GM12878 (cell line): ENCODE measurements at regions not wholly inside any gene's neighbourhood (a gene's known extent, or its start where the extent isn't known, plus 50 kb on each side); places are given as distances from the start of the nearest gene placed in this dataset.

ENCODE experiments used
- ATAC-seq: fragments of 200-7000 bp; cut with Tn5 transposase; 3 replicates; pipeline ENCODE4 v1.9.1; 2020; ENCODE audit warnings: mild to moderate bottlenecking, moderate library complexity
- BruUV-seq: library from RNA; stranded (reverse); fragments of 400-500 nt; replicated peaks from 2 replicates; lab custom pipeline; 2021; lab: Mats Ljungman, UMichigan
- CTCF ChIA-PET: fragments of 300-600 bp; sonication (Branson Sonifier 250); formaldehyde crosslinking; extraction: SDS; loops from one replicate; lab custom pipeline; 2021; ENCODE audit warnings: inconsistent platforms; lab: Yijun Ruan, JAX
- POLR2A ChIA-PET: fragments of 350-600 bp; formaldehyde crosslinking; extraction: SDS; loops from one replicate; lab custom pipeline; 2021; ENCODE audit warnings: inconsistent platforms; lab: Charles Lee
- RAD21 ChIA-PET: fragments of 300-600 bp; sonication (Branson Sonifier 250); formaldehyde crosslinking; loops from one replicate; lab custom pipeline; 2023; ENCODE audit warnings: antibody characterized with exemption; ENCODE audit not compliant: unreplicated experiment; lab: Charles Lee
- SMC1A ChIA-PET: fragments of 300-600 bp; sonication (Branson Sonifier 250); formaldehyde crosslinking; loops from one replicate; lab custom pipeline; 2023; ENCODE audit not compliant: unreplicated experiment, uncharacterized antibody; lab: Charles Lee
- DNase-seq: peaks from one replicate; pipeline ENCODE4 v3.0.0-alpha.2; 2011; ENCODE audit warnings: low read depth, low spot score
- FAIRE-seq: peaks from 3 replicates; lab custom pipeline; 2011; peaks lifted over from hg19 to GRCh38; lab: Jason Lieb, UNC
- H2AFZ ChIP-seq: 2 replicates; pipeline ENCODE4 v1.6.0; 2011; ENCODE audit warnings: low read depth, low read length, control low read depth; ENCODE audit not compliant: control insufficient read depth
- H3K27ac ChIP-seq: 2 replicates; pipeline ENCODE4 v1.5.1; 2011; ENCODE audit warnings: control low read depth; ENCODE audit not compliant: control insufficient read depth, insufficient read depth
- H3K27me3 ChIP-seq, 2 experiments: replicated peaks in 1 of 2; 2 replicates each; pipeline versions ENCODE4 v1.6.0 to v1.6.1; 2011; ENCODE audit warnings: low read length in 1 of 2; ENCODE audit not compliant: control insufficient read depth in 2 of 2, insufficient read depth in 2 of 2
- H3K36me3 ChIP-seq, 2 experiments: 2 replicates each; pipeline ENCODE4 v1.5.1; 2011; ENCODE audit warnings: low read length in 1 of 2; ENCODE audit not compliant: control insufficient read depth in 2 of 2, insufficient read depth in 2 of 2
- H3K4me1 ChIP-seq: 2 replicates; pipeline ENCODE4 v1.6.1; 2011; ENCODE audit warnings: mild to moderate bottlenecking, low read length, moderate library complexity, mixed read lengths; ENCODE audit not compliant: control insufficient read depth, insufficient read depth
- H3K4me2 ChIP-seq: 2 replicates; pipeline ENCODE4 v1.6.0; 2011; ENCODE audit warnings: control low read depth; ENCODE audit not compliant: control insufficient read depth, insufficient read depth
- H3K4me3 ChIP-seq: fragments of 200-600 bp; sonication (generic); 2 replicates; pipeline ENCODE4 v1.5.1; 2016
- H3K79me2 ChIP-seq: 2 replicates; pipeline ENCODE4 v1.6.0; 2011; ENCODE audit warnings: low read length; ENCODE audit not compliant: control insufficient read depth, insufficient read depth
- H3K9ac ChIP-seq: 2 replicates; pipeline ENCODE4 v1.8.0; 2011; ENCODE audit warnings: low read length, control low read depth, mixed read lengths; ENCODE audit not compliant: control insufficient read depth, insufficient read depth
- H3K9me3 ChIP-seq: replicated peaks from 3 replicates; pipeline ENCODE4 v1.5.1; 2011; ENCODE audit warnings: mild to moderate bottlenecking, low read length; ENCODE audit not compliant: control insufficient read depth, insufficient read depth
- H4K20me1 ChIP-seq: 2 replicates; pipeline ENCODE4 v1.6.0; 2011; ENCODE audit not compliant: control insufficient read depth, insufficient read depth
- CTCF ChIP-seq, 3 experiments: IDR thresholded peaks in 2 of 3; conservative IDR thresholded peaks in 1 of 3; 2 replicates each; pipeline ENCODE4 v1.5.1; 2011; ENCODE audit warnings: low read depth in 3 of 3, low read length in 3 of 3, mild to moderate bottlenecking in 3 of 3, control low read depth in 2 of 3, moderate library complexity in 2 of 3, inconsistent platforms in 1 of 3, mixed read lengths in 1 of 3; ENCODE audit not compliant: control insufficient read depth in 2 of 3, insufficient read depth in 1 of 3; ENCODE audit errors: extremely low read depth in 1 of 3
- E4F1 ChIP-seq: fragments of 450-650 bp; IDR thresholded peaks from 2 replicates; pipeline ENCODE4 v1.6.1; 2018; ENCODE audit warnings: borderline replicate concordance, mild to moderate bottlenecking; ENCODE audit not compliant: partially characterized antibody
- HDGF ChIP-seq: fragments of 450-650 bp; IDR thresholded peaks from 2 replicates; pipeline ENCODE4 v1.6.1; 2016; ENCODE audit warnings: antibody characterized with exemption
- MEF2A ChIP-seq: IDR thresholded peaks from 2 replicates; pipeline ENCODE4 v1.6.1; 2011; ENCODE audit warnings: low read depth, mild to moderate bottlenecking, low read length, moderate library complexity; ENCODE audit not compliant: insufficient read depth
- NR2F1 ChIP-seq: fragments of 450-650 bp; conservative IDR thresholded peaks from 2 replicates; pipeline ENCODE4 v1.6.1; 2017; ENCODE audit warnings: mild to moderate bottlenecking
- TAF1 ChIP-seq: IDR thresholded peaks from 2 replicates; pipeline ENCODE4 v1.6.1; 2011; ENCODE audit warnings: mild to moderate bottlenecking, low read depth, low read length, borderline replicate concordance
- TBL1XR1 ChIP-seq: IDR thresholded peaks from 2 replicates; pipeline ENCODE4 v1.6.1; 2012; ENCODE audit warnings: low read depth, low read length, improper control_type of control experiment
- ZBTB40 ChIP-seq: fragments of 450-650 bp; IDR thresholded peaks from 2 replicates; pipeline ENCODE4 v1.6.1; 2016; ENCODE audit warnings: mild to moderate bottlenecking, moderate library complexity, borderline replicate concordance
- WGBS: methylation state at CpG from one replicate; pipeline ENCODE4 v1.1.6; 2016; ENCODE audit warnings: low lambda C conversion rate; ENCODE audit not compliant: insufficient replicate concordance, insufficient coverage; ENCODE audit errors: missing lambda C conversion rate; 5-methylcytosine and 5-hydroxymethylcytosine counted together
- in situ Hi-C: fragments of 300-500 bp; cut with MboI; formaldehyde crosslinking; loops from 9 replicates; pipeline ENCODE4 v1.14.3; 2018; ENCODE audit warnings: mixed read lengths
- intact Hi-C: fragments of 100-400 bp; cut with micrococcal nuclease; formaldehyde crosslinking; loops from one replicate; pipeline ENCODE4 v1.14.2; 2022; ENCODE audit not compliant: unreplicated experiment

GRCh38 chr7:131879424-131879823 is 323.0 kb upstream of the PODXL start:
- H3K9ac ChIP-seq = no peak overlapping the region
- in situ Hi-C loops = no loop called here
- DNase-seq = no peak
- intact Hi-C loops = no loop called here
- no peaks in the 10 kb centered on the region for H3K4me1 ChIP-seq
- CTCF ChIA-PET = no interaction called here
- SMC1A ChIA-PET = no interaction called here
- H3K79me2 ChIP-seq = no peaks in the 10 kb centered on the region
- H3K27ac ChIP-seq = no peak overlapping the region
- RAD21 ChIA-PET = no interaction called here
- no peaks in the 10 kb centered on the region for H3K9me3 ChIP-seq
- H2AFZ ChIP-seq = no peak overlapping the region
- ATAC-seq = no peak
- H3K36me3 ChIP-seq = no peaks in the 10 kb centered on the region
- no peaks in the 10 kb centered on the region for H4K20me1 ChIP-seq
- no TSS peak for BruUV-seq
- no peak overlapping the region for H3K4me3 ChIP-seq
- H3K4me2 ChIP-seq = no peak overlapping the region
- TF ChIP-seq ZBTB40 = no peak
- WGBS = 43% methylated on average over 4 of the region's 4 CpGs
- POLR2A ChIA-PET = no interaction called here
- H3K27me3 ChIP-seq = no peaks in the 10 kb centered on the region
- no peak for FAIRE-seq

- ChIA-PET CTCF (no interaction called here), POLR2A (no interaction called here), SMC1A (no interaction called here), RAD21 (no interaction called here)
- no peaks in the 10 kb centered on the region for H3K4me1 ChIP-seq
- no peaks in the 10 kb centered on the region for H4K20me1 ChIP-seq
- no peak for ATAC-seq
- H3K36me3 ChIP-seq = no peaks in the 10 kb centered on the region
- H3K79me2 ChIP-seq = no peaks in the 10 kb centered on the region
- H3K9ac ChIP-seq = no peak overlapping the region
- no TSS peak for BruUV-seq
- in situ Hi-C loops = no loop called here
- no peak overlapping the region for H3K27ac ChIP-seq
- 0% methylated on average over 2 of the region's 2 CpGs for WGBS
- no peak overlapping the region for H2AFZ ChIP-seq
- H3K4me2 ChIP-seq = no peak overlapping the region
- no peak for DNase-seq
- intact Hi-C loops = no loop called here
- FAIRE-seq = no peak
- H3K4me3 ChIP-seq = no peak overlapping the region
- H3K27me3 ChIP-seq = no peaks in the 10 kb centered on the region
- no peaks in the 10 kb centered on the region for H3K9me3 ChIP-seq
- TF ChIP-seq NR2F1 = no peak
- no peak for TF ChIP-seq E4F1
- no peak for TF ChIP-seq HDGF
- TF ChIP-seq TAF1 = no peak
- TF ChIP-seq MEF2A = no peak
- no peak for TF ChIP-seq TBL1XR1
- TF ChIP-seq CTCF (IDR thresholded peaks at IDR 0.05 in 2 of 3, conservative IDR thresholded peaks at IDR 0.05 in 1 of 3; ENCODE audit: control insufficient read depth in 2 of 3, extremely low read depth in 1 of 3, insufficient read depth in 1 of 3, low read depth in 3 of 3, low read length in 3 of 3) = no peak
These were observed 322.3 kb upstream of the PODXL start for GRCh38 chr7:131878777-131879176.
